Neural progenitor cell (in vitro differentiated cells): ENCODE measurements at regions not wholly inside any gene's neighbourhood (a gene's known extent, or its start where the extent isn't known, plus 50 kb on each side); places are given as distances from the start of the nearest gene placed in this dataset.

Experiments
- DNase-seq: peaks from one replicate; pipeline ENCODE4 v3.0.0-alpha.2; 2016; ENCODE audit warnings: low spot score
- H2AFZ ChIP-seq: fragments of 200-600 bp; sonication (generic); replicated peaks from 2 replicates; pipeline ENCODE4 v1.6.1; 2016; ENCODE audit warnings: antibody characterized with exemption
- H3F3A ChIP-seq: fragments of 200-600 bp; sonication (generic); 2 replicates; pipeline ENCODE4 v1.6.1; 2016; ENCODE audit warnings: antibody characterized with exemption, low read depth
- H3K27ac ChIP-seq: fragments of 200-600 bp; sonication (generic); 2 replicates; pipeline ENCODE4 v1.5.1; 2016; ENCODE audit warnings: mild to moderate bottlenecking
- H3K27me3 ChIP-seq: fragments of 200-600 bp; sonication (generic); 2 replicates; pipeline ENCODE4 v1.6.1; 2016; ENCODE audit warnings: mild to moderate bottlenecking, moderate library complexity
- H3K36me3 ChIP-seq: fragments of 200-600 bp; sonication (generic); 2 replicates; pipeline ENCODE4 v1.5.1; 2016
- H3K4me1 ChIP-seq: fragments of 200-600 bp; sonication (generic); 2 replicates; pipeline ENCODE4 v1.6.1; 2016; ENCODE audit warnings: mixed run types
- H3K4me2 ChIP-seq: fragments of 200-600 bp; sonication (generic); 2 replicates; pipeline ENCODE4 v1.6.1; 2016
- H3K4me3 ChIP-seq: fragments of 200-600 bp; sonication (generic); 2 replicates; pipeline ENCODE4 v1.5.1; 2016
- H3K79me2 ChIP-seq: fragments of 200-600 bp; sonication (generic); 2 replicates; pipeline ENCODE4 v1.6.1; 2016; ENCODE audit warnings: low read depth
- H3K9ac ChIP-seq: fragments of 200-600 bp; sonication (generic); 2 replicates; pipeline ENCODE4 v1.6.1; 2016
- H3K9me3 ChIP-seq: fragments of 200-600 bp; sonication (generic); 2 replicates; pipeline ENCODE4 v1.5.1; 2016; ENCODE audit warnings: low read depth
- H4K20me1 ChIP-seq: fragments of 200-600 bp; sonication (generic); 2 replicates; pipeline ENCODE4 v1.6.1; 2016; ENCODE audit warnings: low read depth
- H3K27ac Mint-ChIP-seq: 3 replicates; pipeline ENCODE4 v1.8.0; 2021; ENCODE audit warnings: mixed read lengths
- H3K27me3 Mint-ChIP-seq: 2 replicates; pipeline ENCODE4 v1.8.0; 2022; ENCODE audit warnings: low read depth, mild to moderate bottlenecking, inconsistent platforms, moderate library complexity, mixed read lengths; ENCODE audit not compliant: insufficient read depth
- H3K36me3 Mint-ChIP-seq: 3 replicates; pipeline ENCODE4 v1.8.0; 2021; ENCODE audit warnings: mixed read lengths
- H3K4me1 Mint-ChIP-seq: 3 replicates; pipeline ENCODE4 v1.8.0; 2021; ENCODE audit warnings: mixed read lengths
- H3K4me3 Mint-ChIP-seq: 3 replicates; pipeline ENCODE4 v1.8.0; 2021; ENCODE audit warnings: mild to moderate bottlenecking, moderate library complexity, mixed read lengths
- H3K9me3 Mint-ChIP-seq: 3 replicates; pipeline ENCODE4 v1.8.0; 2020; ENCODE audit warnings: mixed read lengths
- EZH2 ChIP-seq: fragments of 200-600 bp; sonication (generic); IDR thresholded peaks from 2 replicates; pipeline ENCODE4 v1.6.1; 2017; ENCODE audit warnings: antibody characterized with exemption, mild to moderate bottlenecking, moderate library complexity
- EZH2phosphoT487 ChIP-seq: fragments of 200-600 bp; sonication (generic); IDR thresholded peaks from 2 replicates; pipeline ENCODE4 v1.6.1; 2017; ENCODE audit warnings: antibody characterized with exemption
- TF ChIP-seq, protein P1 (sequence below): fragments of 200-600 bp; sonication (generic); IDR thresholded peaks from 2 replicates; pipeline ENCODE4 v1.5.1; 2017; ENCODE audit warnings: antibody characterized with exemption, mild to moderate bottlenecking

DNA sequence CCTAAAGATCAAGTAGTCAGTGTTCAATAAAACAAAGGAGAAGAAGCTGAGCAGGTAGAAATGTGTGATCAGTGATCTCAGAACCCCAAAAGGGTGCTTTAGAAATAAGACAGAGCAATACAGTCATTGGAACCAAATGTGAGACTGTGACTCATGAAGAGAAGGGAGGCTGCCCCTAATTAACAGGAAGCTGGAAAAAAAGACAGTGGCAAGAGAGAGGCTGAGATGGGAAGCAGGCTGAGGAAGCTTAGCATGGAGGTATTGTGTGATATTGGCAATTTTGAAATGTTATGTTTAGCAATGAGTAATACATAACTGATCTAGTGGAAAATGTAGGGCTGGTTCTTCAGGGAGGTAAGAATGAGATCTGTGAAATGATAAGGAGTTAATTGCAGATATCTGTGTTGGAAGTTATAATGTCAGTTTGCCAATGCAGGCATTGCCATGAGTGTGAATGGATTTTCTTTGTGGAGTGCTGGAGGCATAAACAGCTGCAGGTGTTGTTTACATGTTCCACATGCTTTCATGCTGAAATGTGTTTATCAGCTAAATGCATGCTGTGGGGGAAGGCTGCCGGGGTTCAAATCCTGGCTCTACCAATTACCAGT is 90.6 kb upstream of the CACNA1E start:
- Histone ChIP-seq H3K27me3 (no peaks in the 10 kb centered on the region), H3K79me2 (no peaks in the 10 kb centered on the region), H3K27ac (no peak overlapping the region), H3K9me3 (no peaks in the 10 kb centered on the region), H3K36me3 (no peaks in the 10 kb centered on the region), H4K20me1 (no peaks in the 10 kb centered on the region), H3K4me1 (no peaks in the 10 kb centered on the region), H3K4me2 (no peak overlapping the region), H3K9ac (no peak overlapping the region), H3F3A (no peaks in the 10 kb centered on the region), H2AFZ (no peak overlapping the region), H3K4me3 (no peak overlapping the region)
- TF ChIP-seq EZH2phosphoT487 (no peak), EZH2 (no peak)
- TF ChIP-seq, protein P1, sequence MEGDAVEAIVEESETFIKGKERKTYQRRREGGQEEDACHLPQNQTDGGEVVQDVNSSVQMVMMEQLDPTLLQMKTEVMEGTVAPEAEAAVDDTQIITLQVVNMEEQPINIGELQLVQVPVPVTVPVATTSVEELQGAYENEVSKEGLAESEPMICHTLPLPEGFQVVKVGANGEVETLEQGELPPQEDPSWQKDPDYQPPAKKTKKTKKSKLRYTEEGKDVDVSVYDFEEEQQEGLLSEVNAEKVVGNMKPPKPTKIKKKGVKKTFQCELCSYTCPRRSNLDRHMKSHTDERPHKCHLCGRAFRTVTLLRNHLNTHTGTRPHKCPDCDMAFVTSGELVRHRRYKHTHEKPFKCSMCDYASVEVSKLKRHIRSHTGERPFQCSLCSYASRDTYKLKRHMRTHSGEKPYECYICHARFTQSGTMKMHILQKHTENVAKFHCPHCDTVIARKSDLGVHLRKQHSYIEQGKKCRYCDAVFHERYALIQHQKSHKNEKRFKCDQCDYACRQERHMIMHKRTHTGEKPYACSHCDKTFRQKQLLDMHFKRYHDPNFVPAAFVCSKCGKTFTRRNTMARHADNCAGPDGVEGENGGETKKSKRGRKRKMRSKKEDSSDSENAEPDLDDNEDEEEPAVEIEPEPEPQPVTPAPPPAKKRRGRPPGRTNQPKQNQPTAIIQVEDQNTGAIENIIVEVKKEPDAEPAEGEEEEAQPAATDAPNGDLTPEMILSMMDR: no peak
- H3K27ac Mint-ChIP-seq: no peak overlapping the region
- H3K36me3 Mint-ChIP-seq: no peaks in the 10 kb centered on the region
- H3K9me3 Mint-ChIP-seq: no peaks in the 10 kb centered on the region
- no peak for DNase-seq
- no peak overlapping the region for H3K4me3 Mint-ChIP-seq
- H3K4me1 Mint-ChIP-seq: peaks cover 12% of the 10 kb centered on the region
- no peaks in the 10 kb centered on the region for H3K27me3 Mint-ChIP-seq

DNA sequence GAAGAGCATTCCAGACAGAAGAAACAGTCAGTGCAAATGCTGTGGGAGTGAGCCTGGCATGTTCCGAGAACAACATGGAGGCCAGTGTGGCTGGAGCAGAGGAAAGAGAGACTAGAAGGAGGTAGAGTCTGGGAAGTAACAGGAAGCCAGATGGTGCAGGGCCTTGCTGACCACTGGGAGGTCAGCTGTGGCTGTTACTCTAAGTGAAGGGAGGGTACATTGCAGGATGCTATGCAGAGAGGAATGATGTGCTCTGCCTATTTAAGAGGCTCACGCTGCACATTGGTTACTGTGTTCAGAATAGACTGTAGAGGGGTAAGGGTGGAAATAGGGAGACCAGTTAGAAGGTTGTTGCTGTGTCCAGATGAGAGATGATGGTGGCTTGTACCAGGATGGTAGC is 88.6 kb upstream of the CACNA1E start:
- Mint-ChIP-seq H3K4me3 (no peak overlapping the region), H3K36me3 (no peaks in the 10 kb centered on the region), H3K9me3 (no peaks in the 10 kb centered on the region), H3K27me3 (no peaks in the 10 kb centered on the region), H3K4me1 (peaks cover 16% of the 10 kb centered on the region), H3K27ac (no peak overlapping the region)
- H3K79me2 ChIP-seq: no peaks in the 10 kb centered on the region
- no peaks in the 10 kb centered on the region for H3K9me3 ChIP-seq
- no peaks in the 10 kb centered on the region for H3K4me1 ChIP-seq
- H4K20me1 ChIP-seq: no peaks in the 10 kb centered on the region
- TF ChIP-seq EZH2phosphoT487: no peak
- TF ChIP-seq EZH2: no peak
- TF ChIP-seq, protein P1: no peak
- H3K36me3 ChIP-seq: no peaks in the 10 kb centered on the region
- no peak overlapping the region for H3K9ac ChIP-seq
- H3F3A ChIP-seq: no peaks in the 10 kb centered on the region
- no peak overlapping the region for H3K4me2 ChIP-seq
- no peak overlapping the region for H2AFZ ChIP-seq
- no peak for DNase-seq
- H3K4me3 ChIP-seq: no peak overlapping the region
- no peak overlapping the region for H3K27ac ChIP-seq
- H3K27me3 ChIP-seq: no peaks in the 10 kb centered on the region

DNA sequence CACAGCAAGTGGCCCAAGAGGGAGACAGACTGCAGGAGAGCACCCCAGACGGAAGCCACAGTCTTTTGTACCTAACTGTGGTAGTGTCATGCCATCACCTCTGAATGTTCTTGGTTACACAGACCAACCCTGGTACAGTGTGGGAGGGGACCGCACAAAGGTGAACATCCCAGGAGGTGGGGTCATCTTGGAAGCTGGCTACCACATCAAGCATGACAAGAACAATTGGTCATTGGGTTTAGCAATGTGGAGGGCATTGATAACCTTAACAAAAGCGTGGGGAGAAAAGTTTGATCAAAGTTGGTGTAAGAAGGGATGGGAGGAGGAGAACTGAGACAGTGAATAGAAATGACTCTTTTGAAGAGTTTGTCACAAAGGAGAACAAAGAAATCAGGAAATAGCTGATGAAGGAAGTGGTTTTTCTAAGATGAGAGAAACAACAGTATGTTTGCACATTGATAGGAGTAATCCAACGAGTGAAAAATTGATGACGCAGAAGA is 87.1 kb upstream of the CACNA1E start:
- Mint-ChIP-seq H3K27me3 (no peaks in the 10 kb centered on the region), H3K4me1 (peaks cover 10% of the 10 kb centered on the region), H3K9me3 (no peaks in the 10 kb centered on the region), H3K4me3 (no peak overlapping the region), H3K27ac (no peak overlapping the region), H3K36me3 (no peaks in the 10 kb centered on the region)
- Histone ChIP-seq H3K79me2 (no peaks in the 10 kb centered on the region), H3F3A (no peaks in the 10 kb centered on the region), H4K20me1 (no peaks in the 10 kb centered on the region), H3K27ac (no peak overlapping the region), H3K27me3 (no peaks in the 10 kb centered on the region), H3K4me3 (no peak overlapping the region), H3K9ac (no peak overlapping the region), H3K36me3 (no peaks in the 10 kb centered on the region), H3K9me3 (no peaks in the 10 kb centered on the region), H2AFZ (no peak overlapping the region), H3K4me2 (no peak overlapping the region), H3K4me1 (no peaks in the 10 kb centered on the region)
- TF ChIP-seq EZH2phosphoT487 (no peak), EZH2 (no peak)
- TF ChIP-seq, protein P1: no peak
- no peak for DNase-seq
